GM13976 (cell line): ENCODE measurements at regions not wholly inside any gene's neighbourhood (a gene's known extent, or its start where the extent isn't known, plus 50 kb on each side); places are given as distances from the start of the nearest gene placed in this dataset.

ENCODE experiments used
- DNase-seq: peaks from one replicate; pipeline ENCODE4 v3.0.0; 2012; ENCODE audit warnings: low spot score
- in situ Hi-C: fragments of 300-500 bp; cut with MboI; formaldehyde crosslinking; loops from one replicate; pipeline ENCODE4 v1.12.0; 2022; ENCODE audit warnings: low sequenced_read_pairs, mixed read lengths, inconsistent platforms; ENCODE audit not compliant: unreplicated experiment
- TF ChIP-seq, protein P1 (sequence below): IDR thresholded peaks from 2 replicates; pipeline ENCODE4 v1.5.1; 2012; ENCODE audit warnings: borderline replicate concordance, mild to moderate bottlenecking; ENCODE audit not compliant: insufficient read depth; ENCODE audit errors: extremely low read depth, missing control alignments, control extremely low read depth

DNA sequence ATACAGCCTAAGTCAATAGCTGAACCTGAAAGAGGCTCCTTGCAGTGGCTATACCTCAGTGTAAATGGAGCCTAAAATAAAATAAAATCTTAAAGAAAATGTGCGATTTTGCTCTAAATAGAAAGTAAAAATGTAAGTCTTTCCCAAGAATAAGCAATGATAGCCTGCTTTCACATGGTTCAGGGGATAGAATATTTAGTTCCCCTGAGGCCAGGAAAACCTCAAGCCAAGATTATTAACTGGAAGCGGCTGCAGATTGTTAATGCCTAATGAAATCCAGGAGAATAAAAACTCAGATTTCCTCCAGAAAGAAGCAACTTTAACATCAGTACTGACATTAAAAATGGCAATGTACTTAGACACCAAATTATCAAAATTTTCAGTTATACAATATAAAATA is 463.7 kb downstream of the CYLC2 start:
- in situ Hi-C loops: no loop called here
- TF ChIP-seq, protein P1, sequence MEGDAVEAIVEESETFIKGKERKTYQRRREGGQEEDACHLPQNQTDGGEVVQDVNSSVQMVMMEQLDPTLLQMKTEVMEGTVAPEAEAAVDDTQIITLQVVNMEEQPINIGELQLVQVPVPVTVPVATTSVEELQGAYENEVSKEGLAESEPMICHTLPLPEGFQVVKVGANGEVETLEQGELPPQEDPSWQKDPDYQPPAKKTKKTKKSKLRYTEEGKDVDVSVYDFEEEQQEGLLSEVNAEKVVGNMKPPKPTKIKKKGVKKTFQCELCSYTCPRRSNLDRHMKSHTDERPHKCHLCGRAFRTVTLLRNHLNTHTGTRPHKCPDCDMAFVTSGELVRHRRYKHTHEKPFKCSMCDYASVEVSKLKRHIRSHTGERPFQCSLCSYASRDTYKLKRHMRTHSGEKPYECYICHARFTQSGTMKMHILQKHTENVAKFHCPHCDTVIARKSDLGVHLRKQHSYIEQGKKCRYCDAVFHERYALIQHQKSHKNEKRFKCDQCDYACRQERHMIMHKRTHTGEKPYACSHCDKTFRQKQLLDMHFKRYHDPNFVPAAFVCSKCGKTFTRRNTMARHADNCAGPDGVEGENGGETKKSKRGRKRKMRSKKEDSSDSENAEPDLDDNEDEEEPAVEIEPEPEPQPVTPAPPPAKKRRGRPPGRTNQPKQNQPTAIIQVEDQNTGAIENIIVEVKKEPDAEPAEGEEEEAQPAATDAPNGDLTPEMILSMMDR: no peak
- no peak for DNase-seq

DNA sequence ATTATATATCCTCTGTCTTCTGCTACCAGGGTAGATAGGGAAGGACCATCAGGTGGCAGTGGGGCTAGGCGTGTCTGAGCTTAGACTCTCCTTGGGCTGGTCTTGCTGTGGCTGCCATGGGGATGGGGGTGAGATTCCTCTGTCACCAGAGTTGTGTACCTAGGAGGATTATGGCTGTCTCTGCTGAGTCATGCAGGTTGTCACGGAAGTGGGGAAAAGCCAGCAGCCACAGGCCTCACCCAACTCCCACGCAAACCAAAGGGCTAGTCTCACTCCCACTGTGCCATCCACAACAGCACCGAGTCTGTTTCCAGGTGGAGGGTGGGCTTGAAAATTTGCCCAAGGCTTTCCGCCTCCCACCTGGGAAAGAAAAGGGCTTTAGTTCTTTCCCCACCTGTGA is 476.1 kb downstream of the CYLC2 start:
- no peak for DNase-seq
- TF ChIP-seq, protein P1: no peak
- in situ Hi-C loops: no loop called here

DNA sequence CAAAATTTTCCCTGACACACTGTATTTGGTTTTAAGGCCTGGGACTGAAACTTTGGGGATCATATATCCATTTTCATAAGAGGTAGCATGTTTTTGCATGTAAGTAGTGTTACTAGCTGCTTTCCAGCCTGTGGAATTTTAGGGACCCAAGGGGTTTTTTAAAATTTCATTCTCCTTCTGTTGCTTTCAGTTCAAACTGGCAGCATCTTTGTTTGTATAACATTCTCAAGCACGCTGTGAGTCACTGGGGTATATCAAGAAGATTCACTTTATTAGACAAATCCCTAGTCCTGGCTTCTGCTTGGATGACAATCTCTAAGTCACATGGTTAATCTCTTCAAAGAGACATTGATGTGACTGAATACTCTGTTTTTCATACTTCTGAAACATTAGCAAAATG is 479.0 kb downstream of the CYLC2 start:
- no peak for DNase-seq
- in situ Hi-C loops: no loop called here
- TF ChIP-seq, protein P1: no peak

DNA sequence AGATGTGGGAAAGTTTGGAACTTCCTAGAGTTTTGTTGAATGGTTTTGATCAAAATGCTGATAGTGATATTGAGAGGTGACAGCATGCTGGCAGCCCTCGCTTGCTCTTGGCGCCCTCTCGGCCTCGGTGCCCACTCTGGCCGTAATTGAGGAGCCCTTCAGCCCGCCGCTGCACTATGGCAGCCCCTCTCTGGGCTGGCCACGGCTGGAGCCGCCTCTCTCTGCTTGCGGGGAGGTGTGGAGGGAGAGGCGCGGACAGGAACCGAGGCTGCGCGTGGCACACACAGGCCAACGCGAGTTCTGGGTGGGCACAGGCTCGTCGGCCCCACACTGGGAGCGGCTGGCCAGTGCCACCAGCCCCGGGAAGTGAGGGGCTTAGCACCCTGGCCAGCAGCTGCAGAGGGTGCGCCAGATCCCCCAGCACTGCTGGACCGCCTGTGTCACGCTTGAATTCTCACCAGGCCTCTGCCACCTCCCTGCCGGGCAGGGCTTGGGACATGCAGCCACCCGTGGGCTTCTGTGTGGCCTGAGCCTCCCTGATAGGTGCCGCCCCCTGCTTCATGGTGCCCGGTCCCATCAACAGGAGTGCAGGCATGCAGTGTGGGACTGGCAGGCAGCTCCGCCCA is 488.5 kb downstream of the CYLC2 start:
- in situ Hi-C loops: no loop called here
- TF ChIP-seq, protein P1: no peak
- no peak for DNase-seq

DNA sequence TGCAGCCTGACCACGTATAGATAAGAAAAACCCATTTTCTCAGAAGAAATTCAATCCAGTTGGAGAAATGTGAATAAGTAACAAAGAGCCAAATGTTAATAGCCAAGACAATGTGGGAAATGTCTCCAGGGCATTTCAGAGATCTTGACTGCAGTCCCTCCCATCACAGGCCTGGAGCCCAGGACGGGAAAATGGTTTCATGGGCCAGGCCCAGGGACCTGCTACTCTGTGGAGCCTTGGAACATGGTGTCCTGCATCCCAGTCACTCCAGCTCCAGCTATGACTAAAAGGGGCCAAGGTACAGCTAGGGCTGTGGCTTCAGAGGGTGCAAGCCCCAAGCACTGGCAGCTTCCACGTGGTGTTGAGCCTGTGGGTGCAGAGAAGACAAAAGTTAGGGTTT is 490.0 kb downstream of the CYLC2 start:
- in situ Hi-C loops: no loop called here
- DNase-seq: no peak
- TF ChIP-seq, protein P1: no peak

DNA sequence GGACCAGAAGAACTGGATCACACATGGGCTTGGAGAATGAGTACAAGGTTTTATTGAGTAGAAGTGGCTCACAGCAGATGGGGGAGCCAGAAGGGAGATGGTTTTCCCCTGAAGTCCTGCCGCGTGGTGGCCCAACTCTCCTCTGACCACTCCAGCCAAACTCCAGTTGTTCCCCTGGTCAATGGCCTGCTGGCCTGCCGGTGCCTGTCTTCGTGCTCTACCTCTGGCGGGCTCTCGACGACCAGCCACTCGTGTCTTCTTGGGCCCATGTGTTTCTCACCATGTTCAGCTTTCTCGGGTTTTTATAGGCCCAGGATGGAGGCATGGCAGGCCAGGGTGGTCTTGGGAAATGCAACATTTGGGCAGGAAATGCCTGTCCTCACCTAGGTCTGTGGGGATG is 519.6 kb downstream of the CYLC2 start:
- DNase-seq: no peak
- in situ Hi-C loops: no loop called here
- TF ChIP-seq, protein P1: no peak
